ENCODE measurements at regions not wholly inside any gene's neighbourhood (a gene's known extent, or its start where the extent isn't known, plus 50 kb on each side); places are given as distances from the start of the nearest gene placed in this dataset.
"Not testable (repeated sequence)": the region's sequence is repeated elsewhere in the genome, so short reads cannot be mapped to it uniquely, and the experiment has no call there.

GRCh38 chr16:86856946-86857586 lies 278.7 kb downstream of the FOXL1 start:
- no peak overlapping the region for H3K27ac Mint-ChIP-seq (ENCODE audit: unreplicated experiment)
- H3K36me3 Mint-ChIP-seq (ENCODE audit: low read depth, unreplicated experiment) = no peaks in the 10 kb centered on the region
- no peak for TF ChIP-seq CTCF (IDR thresholded peaks at IDR 0.05; ENCODE audit: unreplicated experiment)
- no peak overlapping the region for H3K4me3 Mint-ChIP-seq (ENCODE audit: unreplicated experiment)
- no peak for DNase-seq (ENCODE audit: low spot score)
- H3K9me3 Mint-ChIP-seq (ENCODE audit: unreplicated experiment) = no peaks in the 10 kb centered on the region
- peaks cover 2% of the 10 kb centered on the region for H3K27me3 Mint-ChIP-seq (ENCODE audit: unreplicated experiment)
- peaks cover 4% of the 10 kb centered on the region for H3K4me1 Mint-ChIP-seq (ENCODE audit: unreplicated experiment)

- H3K27ac Mint-ChIP-seq (ENCODE audit: unreplicated experiment) = no peak overlapping the region
- peaks cover 2% of the 10 kb centered on the region for H3K27me3 Mint-ChIP-seq (ENCODE audit: unreplicated experiment)
- no peak overlapping the region for H3K4me3 Mint-ChIP-seq (ENCODE audit: unreplicated experiment)
- no peak for TF ChIP-seq CTCF (IDR thresholded peaks at IDR 0.05; ENCODE audit: unreplicated experiment)
- no peak for DNase-seq (ENCODE audit: low spot score)
- H3K9me3 Mint-ChIP-seq (ENCODE audit: unreplicated experiment) = no peaks in the 10 kb centered on the region
- no peaks in the 10 kb centered on the region for H3K36me3 Mint-ChIP-seq (ENCODE audit: low read depth, unreplicated experiment)
- H3K4me1 Mint-ChIP-seq (ENCODE audit: unreplicated experiment) = peaks cover 4% of the 10 kb centered on the region
Observed at GRCh38 chr16:86857807-86858206, 279.5 kb downstream of the FOXL1 start.

GRCh38 chr16:86858501-86858900 lies 280.2 kb downstream of the FOXL1 start:
- no peak for TF ChIP-seq CTCF (IDR thresholded peaks at IDR 0.05; ENCODE audit: unreplicated experiment)
- H3K4me3 Mint-ChIP-seq (ENCODE audit: unreplicated experiment) = no peak overlapping the region
- no peaks in the 10 kb centered on the region for H3K36me3 Mint-ChIP-seq (ENCODE audit: low read depth, unreplicated experiment)
- peaks cover 4% of the 10 kb centered on the region for H3K4me1 Mint-ChIP-seq (ENCODE audit: unreplicated experiment)
- no peaks in the 10 kb centered on the region for H3K9me3 Mint-ChIP-seq (ENCODE audit: unreplicated experiment)
- no peaks in the 10 kb centered on the region for H3K27me3 Mint-ChIP-seq (ENCODE audit: unreplicated experiment)
- H3K27ac Mint-ChIP-seq (ENCODE audit: unreplicated experiment) = no peak overlapping the region
- DNase-seq (ENCODE audit: low spot score) = no peak

GRCh38 chr16:86861270-86861858 lies 283.0 kb downstream of the FOXL1 start:
- H3K4me1 Mint-ChIP-seq (ENCODE audit: unreplicated experiment); DNase-seq (ENCODE audit: low spot score); H3K27ac Mint-ChIP-seq (ENCODE audit: unreplicated experiment); H3K27me3 Mint-ChIP-seq (ENCODE audit: unreplicated experiment); H3K4me3 Mint-ChIP-seq (ENCODE audit: unreplicated experiment); H3K36me3 Mint-ChIP-seq (ENCODE audit: low read depth, unreplicated experiment); H3K9me3 Mint-ChIP-seq (ENCODE audit: unreplicated experiment): not testable (repeated sequence)

- H3K9me3 Mint-ChIP-seq (ENCODE audit: unreplicated experiment) = no peaks in the 10 kb centered on the region
- no peak for DNase-seq (ENCODE audit: low spot score)
- no peak overlapping the region for H3K4me3 Mint-ChIP-seq (ENCODE audit: unreplicated experiment)
- peaks cover 4% of the 10 kb centered on the region for H3K4me1 Mint-ChIP-seq (ENCODE audit: unreplicated experiment)
- TF ChIP-seq CTCF (IDR thresholded peaks at IDR 0.05; ENCODE audit: unreplicated experiment) = no peak
- no peaks in the 10 kb centered on the region for H3K36me3 Mint-ChIP-seq (ENCODE audit: low read depth, unreplicated experiment)
- H3K27me3 Mint-ChIP-seq (ENCODE audit: unreplicated experiment) = peaks cover 2% of the 10 kb centered on the region
- H3K27ac Mint-ChIP-seq (ENCODE audit: unreplicated experiment) = no peak overlapping the region
Observed at GRCh38 chr16:86862595-86863280, 284.4 kb downstream of the FOXL1 start.

Data from endothelial cell (in vitro differentiated cells).